OCI-LY1 (cell line): ENCODE measurements at regions not wholly inside any gene's neighbourhood (a gene's known extent, or its start where the extent isn't known, plus 50 kb on each side); places are given as distances from the start of the nearest gene placed in this dataset.

Experiments used
- H2AFZ ChIP-seq: fragments of 200-600 bp; sonication (generic), shearing (Covaris generic); 2 replicates; pipeline ENCODE4 v1.6.0; 2014; ENCODE audit warnings: antibody characterized with exemption, mild to moderate bottlenecking, low read length
- H3F3A ChIP-seq: fragments of 200-600 bp; sonication (generic), shearing (Covaris generic); 2 replicates; pipeline ENCODE4 v1.6.0; 2014; ENCODE audit warnings: mild to moderate bottlenecking, antibody characterized with exemption, low read length, moderate library complexity; ENCODE audit not compliant: insufficient read depth
- H3K27ac ChIP-seq: fragments of 200-600 bp; sonication (generic); 2 replicates; pipeline ENCODE4 v1.5.1; 2014; ENCODE audit warnings: low read length, mixed run types, mild to moderate bottlenecking, low read depth; ENCODE audit not compliant: poor library complexity, severe bottlenecking
- H3K27me3 ChIP-seq: fragments of 200-600 bp; sonication (generic); 2 replicates; pipeline ENCODE4 v1.6.0; 2014; ENCODE audit warnings: antibody characterized with exemption, mild to moderate bottlenecking, low read length, moderate library complexity; ENCODE audit not compliant: insufficient read depth
- H3K36me3 ChIP-seq: fragments of 200-600 bp; sonication (generic); 2 replicates; pipeline ENCODE4 v1.6.1; 2014; ENCODE audit warnings: mild to moderate bottlenecking, antibody characterized with exemption, low read length, moderate library complexity, mixed read lengths; ENCODE audit not compliant: insufficient read depth
- H3K4me1 ChIP-seq: fragments of 200-600 bp; sonication (generic); 2 replicates; pipeline ENCODE4 v1.5.1; 2014; ENCODE audit warnings: mild to moderate bottlenecking, low read length, moderate library complexity; ENCODE audit not compliant: insufficient read depth, severe bottlenecking
- H3K4me2 ChIP-seq: fragments of 200-600 bp; sonication (generic), shearing (Covaris generic); 2 replicates; pipeline ENCODE4 v1.6.1; 2014; ENCODE audit warnings: low read length
- H3K4me3 ChIP-seq: fragments of 200-600 bp; sonication (generic); 2 replicates; pipeline ENCODE4 v1.5.1; 2014; ENCODE audit warnings: low read length, low read depth, mild to moderate bottlenecking, mixed read lengths; ENCODE audit not compliant: poor library complexity, severe bottlenecking
- H3K79me2 ChIP-seq: fragments of 200-600 bp; shearing (Covaris generic); 2 replicates; pipeline ENCODE4 v1.6.1; 2016; ENCODE audit warnings: mixed run types, low read length, mixed read lengths; ENCODE audit not compliant: insufficient read depth
- H3K9ac ChIP-seq: fragments of 200-600 bp; sonication (generic), shearing (Covaris generic); 2 replicates; pipeline ENCODE4 v1.6.1; 2014; ENCODE audit warnings: mild to moderate bottlenecking, low read length, mixed read lengths
- H3K9me2 ChIP-seq: fragments of 200-600 bp; sonication (generic), shearing (Covaris generic); 2 replicates; pipeline ENCODE4 v1.6.1; 2014; ENCODE audit warnings: low read depth, mild to moderate bottlenecking, low read length, mixed read lengths
- H3K9me3 ChIP-seq: fragments of 200-600 bp; shearing (Covaris generic); 2 replicates; pipeline ENCODE4 v1.6.1; 2014; ENCODE audit warnings: low read length, mixed read lengths
- H4K20me1 ChIP-seq: fragments of 200-600 bp; sonication (generic), shearing (Covaris generic); 2 replicates; pipeline ENCODE4 v1.6.0; 2016; ENCODE audit warnings: mild to moderate bottlenecking, low read length; ENCODE audit not compliant: insufficient read depth
- CTCF ChIP-seq: fragments of 200-600 bp; sonication (generic), shearing (Covaris generic); IDR thresholded peaks from 2 replicates; pipeline ENCODE4 v1.5.1; 2017; ENCODE audit warnings: mild to moderate bottlenecking, antibody characterized with exemption, low read length, moderate library complexity, mixed read lengths
- EZH2 ChIP-seq: fragments of 200-600 bp; sonication (generic), shearing (Covaris generic); IDR thresholded peaks from 2 replicates; pipeline ENCODE4 v1.8.0; 2017; ENCODE audit warnings: borderline replicate concordance, mixed run types, mild to moderate bottlenecking, antibody characterized with exemption, low read length, moderate library complexity, mixed read lengths

GRCh38 chr17:45702666-45703266 lies 81.4 kb upstream of the CRHR1 start:
- Histone ChIP-seq H2AFZ (no peak overlapping the region), H3K4me2 (no peak overlapping the region), H3K27ac (no peak overlapping the region), H3K79me2 (no peaks in the 10 kb centered on the region), H3K27me3 (peaks cover 4% of the 10 kb centered on the region), H3K4me3 (no peak overlapping the region), H3K4me1 (no peaks in the 10 kb centered on the region), H4K20me1 (no peaks in the 10 kb centered on the region), H3K36me3 (no peaks in the 10 kb centered on the region), H3F3A (no peaks in the 10 kb centered on the region), H3K9ac (no peak overlapping the region), H3K9me2 (no peaks in the 10 kb centered on the region), H3K9me3 (no peaks in the 10 kb centered on the region)
- TF ChIP-seq CTCF, result no peak
- TF ChIP-seq EZH2, result no peak

- H3K9me3 ChIP-seq, result no peaks in the 10 kb centered on the region
- H2AFZ ChIP-seq, result no peak overlapping the region
- H3K27ac ChIP-seq, result no peak overlapping the region
- H3K9me2 ChIP-seq, result no peaks in the 10 kb centered on the region
- no peaks in the 10 kb centered on the region for H3K4me1 ChIP-seq
- H3K79me2 ChIP-seq, result no peaks in the 10 kb centered on the region
- no peak for TF ChIP-seq CTCF
- no peak for TF ChIP-seq EZH2
- no peaks in the 10 kb centered on the region for H4K20me1 ChIP-seq
- no peak overlapping the region for H3K9ac ChIP-seq
- peaks cover 4% of the 10 kb centered on the region for H3K27me3 ChIP-seq
- H3K36me3 ChIP-seq, result no peaks in the 10 kb centered on the region
- no peak overlapping the region for H3K4me2 ChIP-seq
- no peak overlapping the region for H3K4me3 ChIP-seq
- no peaks in the 10 kb centered on the region for H3F3A ChIP-seq
Measured at GRCh38 chr17:45703348-45703747, 80.8 kb upstream of the CRHR1 start.

- H3K9ac ChIP-seq, result no peak overlapping the region
- H3K4me3 ChIP-seq, result no peak overlapping the region
- H3K9me3 ChIP-seq, result no peaks in the 10 kb centered on the region
- no peak overlapping the region for H3K4me2 ChIP-seq
- peaks cover 4% of the 10 kb centered on the region for H3K27me3 ChIP-seq
- no peak for TF ChIP-seq EZH2
- TF ChIP-seq CTCF, result no peak
- H3K27ac ChIP-seq, result no peak overlapping the region
- no peaks in the 10 kb centered on the region for H4K20me1 ChIP-seq
- H3K9me2 ChIP-seq, result no peaks in the 10 kb centered on the region
- H2AFZ ChIP-seq, result no peak overlapping the region
- no peaks in the 10 kb centered on the region for H3K36me3 ChIP-seq
- no peaks in the 10 kb centered on the region for H3K79me2 ChIP-seq
- H3F3A ChIP-seq, result no peaks in the 10 kb centered on the region
- no peaks in the 10 kb centered on the region for H3K4me1 ChIP-seq
Measured at GRCh38 chr17:45703806-45704205, 80.3 kb upstream of the CRHR1 start.
